NCI-H446 treated with DMSO at 0.1 percent for 48 hours (cell line): ENCODE measurements at regions not wholly inside any gene's neighbourhood (a gene's known extent, or its start where the extent isn't known, plus 50 kb on each side); places are given as distances from the start of the nearest gene placed in this dataset.
A peak's percentile ranks its signal among the peaks of the same experiment; 100 is the strongest.
"Not testable (repeated sequence)": the region's sequence is repeated elsewhere in the genome, so short reads cannot be mapped to it uniquely, and the experiment has no call there.

Experiments used
- DNase-seq: peaks from one replicate; lab custom pipeline; 2025; lab: John Stamatoyannopoulos, UW

DNA sequence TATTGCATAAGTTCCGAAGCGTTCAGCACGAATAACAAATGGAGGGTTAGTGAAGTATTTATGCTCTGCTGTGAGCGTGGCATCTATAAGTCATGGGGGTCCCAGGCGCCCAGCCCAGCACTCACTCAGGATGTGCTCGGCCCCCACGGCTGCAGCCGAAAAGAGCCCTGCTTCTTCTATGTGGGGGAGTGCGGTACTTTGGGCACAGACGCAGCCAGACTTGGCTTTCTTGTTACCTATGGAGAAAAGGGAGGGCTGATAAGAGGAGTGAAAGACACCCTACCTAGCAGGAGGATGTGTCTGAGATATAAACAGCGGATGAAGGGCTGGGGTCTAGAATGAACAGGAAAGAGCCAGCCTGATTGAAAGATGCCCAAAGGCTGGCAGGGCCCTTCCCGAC lies 51.4 kb downstream of the MRPL36 start:
- no peak for DNase-seq

DNA sequence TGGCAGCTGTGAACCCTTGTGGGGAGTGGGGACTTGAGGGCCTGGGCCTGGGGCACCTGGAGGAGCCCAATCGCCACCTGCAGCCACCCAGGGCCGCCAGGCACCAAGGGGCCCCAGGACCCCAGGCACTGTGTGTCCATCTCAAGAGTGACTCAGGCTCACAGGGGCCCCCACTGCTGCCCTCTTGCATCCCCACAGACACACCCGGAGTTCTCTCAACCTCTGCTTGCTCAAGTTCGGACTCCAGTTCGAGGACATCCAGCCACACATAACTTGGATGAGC lies 51.9 kb downstream of the MRPL36 start:
- no peak for DNase-seq

DNA sequence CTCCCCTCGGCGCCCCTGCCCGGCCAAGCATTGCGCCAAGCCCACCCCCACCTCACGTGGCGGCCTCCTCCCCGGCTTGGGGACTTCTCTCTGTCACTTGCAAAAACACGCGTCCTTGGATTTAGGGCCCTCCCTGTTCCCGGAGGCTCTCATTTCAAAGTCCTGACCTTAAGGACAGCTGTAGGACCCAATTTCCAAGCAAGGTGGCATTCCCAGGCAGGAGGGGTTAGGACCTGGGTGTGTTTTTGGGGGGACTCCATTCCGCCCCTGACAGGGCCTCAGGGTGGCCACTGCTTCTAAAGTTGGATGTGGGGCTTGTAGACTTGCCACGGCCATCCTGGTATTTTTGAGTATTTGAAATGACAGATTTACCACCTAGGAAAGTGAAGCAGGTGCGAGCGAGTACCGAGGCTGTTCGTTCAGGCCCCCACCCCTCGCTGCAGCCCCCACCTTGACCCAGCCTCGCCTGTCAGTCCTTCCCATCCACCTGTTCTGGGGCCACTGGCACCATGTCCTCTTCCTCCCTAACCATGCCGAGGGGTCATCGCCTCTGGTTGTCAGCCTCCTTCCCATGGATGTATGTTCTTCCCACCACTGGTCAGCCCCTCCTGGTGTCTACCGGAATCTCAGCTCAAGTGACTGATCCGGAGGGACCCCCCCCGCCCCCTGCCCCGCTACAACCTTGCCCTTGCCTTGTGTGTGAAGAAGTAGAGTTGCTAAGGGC lies 52.4 kb downstream of the MRPL36 start:
- no peak for DNase-seq

DNA sequence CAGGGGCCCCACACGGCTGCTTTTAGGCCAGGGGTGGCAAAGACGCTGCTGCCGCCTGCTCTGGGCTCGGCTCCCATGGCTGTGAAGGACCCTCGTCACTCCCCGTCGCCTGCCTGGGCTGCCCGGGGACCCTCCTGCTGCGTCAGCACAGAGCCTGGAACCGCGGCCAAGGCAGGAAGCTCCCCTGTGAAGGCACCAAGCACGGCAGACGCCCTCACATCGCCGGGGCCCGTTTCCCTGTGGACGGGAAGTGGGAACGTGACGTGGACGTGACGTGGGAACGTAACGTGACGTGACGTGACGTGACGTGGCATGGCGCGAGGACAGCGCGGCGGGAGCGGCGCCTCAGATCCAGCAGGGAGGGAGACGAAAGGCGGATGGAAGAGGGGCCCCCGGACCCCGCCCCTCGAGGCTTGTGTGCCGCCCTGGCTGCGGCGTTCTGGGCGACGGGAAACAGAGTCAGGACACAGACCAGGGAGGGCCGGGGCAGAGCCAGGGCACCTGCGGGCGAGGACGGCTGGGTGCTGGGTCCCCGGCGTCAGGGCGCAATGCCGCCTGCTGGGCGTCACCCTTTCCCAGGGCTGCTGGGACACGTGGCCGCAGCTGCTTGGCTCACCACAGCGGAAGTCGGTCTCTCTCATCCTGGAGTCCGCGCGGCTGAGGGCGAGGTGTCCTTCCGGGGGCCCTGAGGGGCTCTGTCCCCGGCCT lies 53.1 kb downstream of the MRPL36 start:
- DNase-seq, result peak; percentile 21

DNA sequence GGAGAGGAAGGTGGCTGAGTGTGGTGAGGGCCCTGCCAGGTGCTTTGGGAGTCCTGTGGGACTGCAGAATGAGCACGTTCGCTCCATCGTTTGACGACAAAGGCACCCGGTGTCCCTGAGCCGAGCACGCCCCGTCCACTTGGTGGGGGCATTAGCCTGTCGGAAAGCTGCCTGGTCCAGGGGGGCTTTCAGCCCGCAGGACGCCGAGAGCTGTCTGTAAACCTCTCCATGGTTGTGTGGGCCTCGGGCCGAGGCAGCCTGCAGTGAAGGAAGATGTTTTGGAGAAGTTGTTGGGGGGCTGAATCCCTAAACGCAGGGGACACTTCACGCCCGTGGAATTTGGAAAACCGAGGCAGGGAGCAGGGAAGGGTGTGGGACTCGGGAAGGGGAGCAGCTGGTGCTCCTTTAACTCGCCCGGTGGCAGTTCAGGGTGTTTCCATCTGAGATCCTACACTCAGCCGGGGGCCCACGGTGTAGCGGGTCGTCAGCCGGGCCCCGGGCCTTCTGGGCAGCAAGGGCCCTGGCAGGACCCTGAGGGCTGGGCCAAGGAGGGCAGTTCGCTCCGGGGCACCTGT lies 53.8 kb downstream of the MRPL36 start:
- no peak for DNase-seq

DNA sequence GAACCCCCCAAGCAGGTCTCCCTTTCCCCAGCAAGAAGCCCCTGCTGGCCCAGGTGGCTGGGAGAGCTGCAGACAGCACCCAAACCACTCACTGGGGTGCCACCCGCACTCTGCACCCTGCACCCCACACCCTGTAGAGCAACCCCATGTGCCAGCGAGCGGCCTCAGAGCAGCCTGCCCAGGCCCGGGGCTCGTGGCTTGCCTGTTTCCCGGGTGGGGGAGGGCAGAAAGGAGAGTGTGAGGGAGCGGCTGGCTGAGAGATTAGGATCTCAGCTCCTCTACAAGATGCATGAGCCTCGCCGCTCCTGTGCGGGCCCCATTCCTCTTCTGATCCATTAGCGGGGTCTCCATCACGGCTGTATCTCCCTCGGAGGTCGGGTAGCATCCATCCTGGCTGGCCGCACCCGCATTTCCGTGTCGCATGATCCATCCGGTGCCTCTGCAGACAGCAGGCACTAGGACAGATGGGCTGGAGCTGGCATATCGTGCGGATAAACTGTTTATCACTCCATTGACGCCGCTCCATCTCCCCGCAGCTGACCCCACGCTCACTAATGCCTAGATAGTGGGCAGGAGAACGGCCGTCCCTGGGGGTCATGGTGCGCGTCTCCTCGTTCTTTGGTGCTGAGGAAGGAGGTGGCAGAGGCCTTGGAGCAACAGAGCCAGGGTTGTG lies 54.4 kb downstream of the MRPL36 start:
- DNase-seq, result no peak

DNA sequence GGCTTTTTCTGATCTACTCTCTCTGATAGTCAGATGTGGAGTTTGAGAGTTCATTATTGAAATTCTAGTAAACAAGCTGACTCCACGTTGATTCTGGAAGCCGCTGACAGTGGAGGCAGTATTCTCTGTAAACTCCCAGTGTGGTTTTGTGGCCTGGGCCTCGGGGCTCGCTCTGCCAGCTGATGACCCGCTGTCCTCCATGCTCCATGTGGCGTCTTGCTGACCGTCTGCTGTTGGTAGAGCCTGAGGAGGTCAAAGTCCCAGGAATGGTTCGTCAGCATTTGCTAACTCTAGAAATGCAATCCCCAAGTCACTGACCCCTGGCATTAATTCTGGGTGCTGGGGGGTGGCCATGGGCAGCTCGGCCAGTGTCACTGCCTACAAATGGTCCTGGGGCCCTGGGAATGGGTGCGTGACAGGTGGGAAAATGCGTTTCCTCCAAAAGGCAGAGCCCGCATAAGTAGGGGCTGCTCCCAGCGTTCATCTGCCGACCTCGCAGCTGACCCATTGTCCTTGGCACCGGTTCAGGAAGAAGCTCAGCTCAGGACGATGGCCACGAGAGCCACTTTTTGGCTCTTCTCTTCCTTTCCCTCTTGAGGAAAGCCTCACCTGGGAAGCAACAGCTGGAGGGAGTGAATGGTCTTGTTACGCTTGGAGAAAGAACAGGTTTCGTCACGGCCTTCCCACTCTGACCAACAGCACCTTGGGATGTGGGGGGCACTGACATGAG lies 55.1 kb downstream of the MRPL36 start:
- DNase-seq, result no peak

DNA sequence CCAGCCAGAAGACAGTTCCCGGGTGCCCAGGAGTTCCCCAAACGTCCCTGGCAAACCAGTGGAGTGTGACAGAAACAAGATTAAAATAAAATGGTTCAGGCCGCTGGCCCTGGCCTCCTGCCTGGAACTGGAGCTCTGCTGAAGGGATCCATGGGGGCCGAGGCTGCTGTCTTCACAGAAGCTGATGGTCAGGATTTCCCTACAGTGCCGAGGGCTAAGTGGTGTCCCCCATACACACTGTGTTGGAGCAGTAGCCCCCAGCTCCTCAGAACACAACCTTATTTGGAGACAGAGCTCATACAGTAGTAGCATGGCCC lies 55.9 kb downstream of the MRPL36 start:
- no peak for DNase-seq

DNA sequence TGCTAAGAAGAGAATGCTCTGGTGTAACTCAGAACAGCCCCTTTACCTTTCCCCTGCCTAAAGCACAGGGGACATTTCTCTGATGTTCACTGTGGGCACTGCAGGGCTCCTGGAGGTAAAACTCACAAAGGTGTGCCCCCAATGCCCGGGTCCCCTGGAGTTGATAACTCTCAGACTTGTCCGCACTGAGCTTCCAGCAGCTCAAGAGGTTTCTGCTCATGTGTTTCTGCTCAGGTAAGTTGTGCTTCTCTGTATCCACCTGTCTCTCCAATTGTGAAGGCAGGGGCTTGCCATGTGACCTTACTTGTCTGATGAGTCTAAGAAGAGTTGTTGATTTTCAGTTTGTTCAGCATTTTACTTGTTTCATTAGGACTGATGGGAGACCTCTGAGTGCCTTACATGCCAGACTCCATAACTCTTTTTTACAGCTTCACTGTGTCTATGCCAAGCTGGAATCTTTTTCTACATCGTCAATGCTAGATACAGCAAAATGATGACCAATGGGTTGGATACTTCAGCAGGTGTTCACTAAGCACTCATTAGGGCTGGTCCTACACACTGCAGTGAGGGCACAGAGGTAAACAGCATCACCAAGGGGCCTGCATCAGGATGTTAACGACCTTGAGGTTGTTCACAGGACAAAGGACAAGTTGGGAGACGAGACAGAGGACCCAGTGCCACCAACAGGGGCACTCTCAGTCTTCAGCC lies 56.4 kb downstream of the MRPL36 start:
- no peak for DNase-seq

DNA sequence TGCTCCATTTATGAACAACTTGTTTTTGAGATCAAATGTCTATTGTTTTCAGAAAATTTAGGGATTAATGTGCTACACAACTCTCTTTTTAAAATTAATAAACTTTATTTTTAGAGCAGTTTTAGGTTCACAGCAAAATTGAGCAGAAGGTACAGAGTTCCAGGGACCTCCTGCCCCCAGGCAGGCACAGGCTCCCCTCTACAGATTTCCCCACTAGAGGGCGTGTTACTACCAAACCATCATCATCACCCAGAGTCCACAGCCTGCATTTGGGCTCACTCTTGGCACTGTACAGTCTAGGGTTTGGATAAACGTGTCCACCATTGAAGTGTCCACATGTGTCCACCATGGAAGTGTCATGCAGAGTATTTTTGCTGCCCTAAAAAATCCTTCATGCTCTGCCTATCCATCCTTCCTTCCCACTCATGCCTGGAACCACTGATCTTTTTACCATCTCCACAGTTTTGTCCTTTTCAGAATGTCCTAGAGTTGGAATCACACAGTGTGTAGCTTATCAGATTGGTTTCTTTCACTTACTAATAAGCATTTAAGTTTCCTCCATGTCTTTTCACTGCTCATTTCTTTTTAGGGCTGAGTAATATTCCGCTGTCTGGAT lies 61.7 kb downstream of the MRPL36 start:
- DNase-seq, result no peak

DNA sequence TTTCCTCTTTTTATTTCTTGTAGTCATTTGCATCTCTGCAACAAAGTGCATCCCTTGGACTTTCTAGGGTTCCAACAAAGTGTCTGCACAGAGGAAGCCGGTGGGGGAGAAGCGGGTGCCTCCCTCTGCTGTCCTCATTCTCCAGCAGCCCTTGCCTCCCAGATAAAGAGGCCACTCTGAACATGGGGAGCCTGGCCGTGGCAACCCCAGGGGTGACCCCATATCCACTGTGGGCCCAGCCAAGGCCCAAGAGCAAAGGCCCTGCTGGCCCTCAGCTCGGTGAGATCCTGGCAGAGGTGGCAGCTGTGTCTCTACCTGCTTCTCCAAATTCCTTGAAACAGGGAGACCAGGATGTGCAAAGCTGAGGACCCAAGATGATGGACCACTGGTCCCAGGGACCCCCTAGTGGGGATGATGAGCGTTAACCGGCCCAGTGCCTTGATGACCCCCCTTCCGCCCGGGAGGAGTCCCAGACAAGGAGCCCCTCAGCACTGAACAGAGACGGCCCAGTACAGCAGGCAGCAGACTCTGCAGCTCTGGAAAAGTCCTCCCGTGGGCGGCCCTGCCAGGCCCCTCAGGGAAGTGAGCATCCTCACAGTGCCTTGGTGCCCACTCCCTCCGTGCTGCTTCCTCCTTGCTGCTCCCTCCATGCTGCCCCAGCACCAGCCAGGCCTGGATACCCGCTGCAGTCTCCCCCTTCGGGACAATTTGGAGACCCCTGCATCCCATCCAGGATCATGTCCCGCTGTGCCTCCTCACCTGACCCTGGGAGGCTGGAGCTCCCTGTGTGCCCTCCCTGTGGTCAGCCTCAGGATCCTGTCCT lies 62.5 kb downstream of the MRPL36 start:
- DNase-seq, result no peak

DNA sequence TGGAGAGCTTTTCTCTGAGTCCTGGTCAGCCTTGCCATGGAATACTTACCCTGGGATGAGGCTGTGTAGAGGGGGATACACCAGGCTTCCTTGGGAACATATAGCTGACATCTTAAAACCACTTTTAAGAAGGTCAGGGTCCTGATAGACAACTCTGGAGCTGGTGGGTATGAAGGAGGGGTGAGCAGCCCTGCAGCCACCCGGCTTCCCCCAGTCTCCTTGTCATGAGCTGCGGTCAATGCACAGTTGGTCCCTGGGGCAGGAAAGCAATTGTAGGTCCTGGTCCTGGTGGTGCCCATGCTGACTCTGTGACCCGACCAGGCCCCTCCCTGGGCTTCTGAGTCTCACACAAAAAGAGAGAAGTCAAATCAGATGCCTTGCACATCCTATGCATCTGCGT lies 63.6 kb downstream of the MRPL36 start:
- no peak for DNase-seq

DNA sequence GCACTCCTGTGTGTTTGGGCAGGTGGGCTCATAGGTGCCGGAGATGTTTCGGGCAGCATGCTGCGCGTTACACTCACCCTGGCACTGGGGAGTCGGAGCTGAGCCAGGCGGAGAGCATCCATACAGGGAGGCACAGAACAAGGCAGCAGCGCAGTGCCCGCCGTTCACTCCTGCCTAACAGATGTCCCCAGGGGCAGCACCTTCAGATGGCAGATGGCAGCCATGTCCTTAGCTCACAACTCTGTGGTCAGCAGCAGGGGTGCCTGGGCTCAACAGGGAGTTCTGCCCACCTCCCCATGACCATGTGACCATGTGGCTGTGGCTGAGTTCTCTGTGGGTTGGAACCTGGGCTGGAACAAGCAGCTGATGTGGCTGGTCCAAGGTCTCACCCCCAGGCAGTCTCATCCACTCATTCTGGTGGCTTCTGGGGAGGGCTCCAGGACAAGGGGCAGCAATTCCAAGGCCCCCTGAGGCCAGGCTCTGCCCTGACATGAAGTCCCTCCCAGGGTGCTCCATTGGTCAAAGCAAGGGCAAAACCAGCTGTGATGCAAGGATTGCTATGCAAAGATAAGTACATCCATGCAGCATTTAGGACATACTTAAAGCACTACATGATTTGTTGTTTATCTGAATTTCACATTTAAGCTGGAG lies 64.2 kb downstream of the MRPL36 start:
- no peak for DNase-seq

DNA sequence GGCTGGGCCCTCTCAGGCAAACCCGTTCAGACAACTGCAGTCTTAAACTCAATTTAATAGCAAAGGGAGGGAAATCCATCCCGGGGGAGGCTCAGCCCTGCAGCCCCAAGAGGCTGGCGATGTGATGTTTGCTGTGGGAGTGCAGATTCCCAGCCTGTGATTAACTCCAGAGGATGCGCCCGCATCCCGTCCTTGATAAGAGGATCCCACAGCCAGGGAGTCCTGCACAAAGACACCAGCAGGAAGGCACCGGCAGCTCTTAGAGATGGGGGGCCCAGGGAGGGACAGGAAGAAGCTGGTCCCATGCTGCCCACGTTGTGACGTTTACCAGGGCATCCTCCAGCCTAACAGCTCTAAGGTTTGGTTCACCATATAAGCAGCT lies 64.7 kb downstream of the MRPL36 start:
- DNase-seq, result no peak

DNA sequence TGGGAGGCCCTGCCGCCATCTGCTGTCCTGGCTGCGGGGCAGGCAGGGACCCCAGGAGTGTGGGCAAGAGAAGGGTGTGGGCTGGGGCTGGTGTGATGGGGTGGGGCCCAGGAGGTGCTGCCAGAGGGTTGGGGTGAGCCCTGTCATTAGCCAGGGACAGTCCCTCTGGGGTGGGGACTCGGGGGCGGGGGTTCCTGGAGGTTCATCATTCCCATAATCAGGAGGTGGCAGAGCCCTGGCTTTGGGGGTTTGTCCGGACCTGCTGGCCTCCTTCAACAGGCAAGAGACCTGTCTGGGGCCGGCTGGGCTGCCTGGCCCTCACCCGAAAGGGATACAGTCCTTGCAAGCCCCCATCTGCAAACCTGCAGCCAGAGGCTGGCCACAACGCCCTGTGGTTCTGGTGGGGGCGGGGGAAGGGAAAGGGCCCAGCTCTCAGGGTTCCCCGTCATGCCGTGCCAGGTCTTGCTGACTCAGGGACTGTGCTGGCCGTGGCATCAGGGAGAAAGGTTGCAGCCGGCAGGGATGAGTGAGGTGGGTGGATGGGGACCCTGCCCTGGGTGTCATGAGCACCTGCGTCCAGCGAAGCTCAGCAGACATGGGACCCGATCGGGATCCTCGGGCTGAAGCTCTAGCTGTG lies 65.2 kb downstream of the MRPL36 start:
- DNase-seq, result no peak

DNA sequence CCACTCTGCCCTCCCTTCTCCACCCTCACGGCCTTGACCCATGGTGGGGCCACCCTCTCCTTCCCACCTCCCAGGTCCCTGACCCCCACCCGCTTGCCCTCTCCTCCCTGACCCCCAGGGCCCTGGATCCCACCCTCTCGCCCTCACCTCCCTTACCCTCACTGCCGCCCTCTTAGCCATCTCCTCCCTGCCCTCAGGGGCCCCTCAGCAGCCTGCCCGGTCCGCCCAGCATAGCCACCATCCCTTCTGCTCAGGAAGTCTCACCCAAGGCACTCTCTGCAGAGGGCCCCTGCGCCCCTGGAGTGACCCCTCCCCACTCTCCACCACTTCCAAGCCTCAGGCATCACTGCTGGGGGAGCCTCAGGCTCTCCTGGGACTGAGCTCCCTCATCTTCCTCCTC lies 66.3 kb downstream of the MRPL36 start:
- no peak for DNase-seq

DNA sequence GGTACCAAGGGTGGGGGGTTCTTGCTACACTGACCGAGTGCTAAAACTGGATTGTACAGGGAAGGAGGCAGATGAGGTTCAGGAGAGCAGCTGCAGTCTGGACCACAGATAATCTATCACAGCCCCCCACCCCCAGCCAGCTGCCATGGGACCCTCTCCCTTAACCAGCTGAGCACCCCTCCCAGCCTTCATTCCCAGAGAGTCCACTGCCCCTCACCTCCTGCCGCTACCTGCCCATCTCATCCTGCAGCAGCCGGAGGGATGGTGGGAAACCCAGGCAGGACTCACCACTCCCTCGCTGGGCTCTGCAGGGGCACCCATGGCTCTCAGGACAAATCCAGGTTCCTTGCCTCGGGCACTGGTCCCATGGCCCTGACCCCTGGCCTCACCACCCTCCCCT lies 66.7 kb downstream of the MRPL36 start:
- DNase-seq, result no peak

DNA sequence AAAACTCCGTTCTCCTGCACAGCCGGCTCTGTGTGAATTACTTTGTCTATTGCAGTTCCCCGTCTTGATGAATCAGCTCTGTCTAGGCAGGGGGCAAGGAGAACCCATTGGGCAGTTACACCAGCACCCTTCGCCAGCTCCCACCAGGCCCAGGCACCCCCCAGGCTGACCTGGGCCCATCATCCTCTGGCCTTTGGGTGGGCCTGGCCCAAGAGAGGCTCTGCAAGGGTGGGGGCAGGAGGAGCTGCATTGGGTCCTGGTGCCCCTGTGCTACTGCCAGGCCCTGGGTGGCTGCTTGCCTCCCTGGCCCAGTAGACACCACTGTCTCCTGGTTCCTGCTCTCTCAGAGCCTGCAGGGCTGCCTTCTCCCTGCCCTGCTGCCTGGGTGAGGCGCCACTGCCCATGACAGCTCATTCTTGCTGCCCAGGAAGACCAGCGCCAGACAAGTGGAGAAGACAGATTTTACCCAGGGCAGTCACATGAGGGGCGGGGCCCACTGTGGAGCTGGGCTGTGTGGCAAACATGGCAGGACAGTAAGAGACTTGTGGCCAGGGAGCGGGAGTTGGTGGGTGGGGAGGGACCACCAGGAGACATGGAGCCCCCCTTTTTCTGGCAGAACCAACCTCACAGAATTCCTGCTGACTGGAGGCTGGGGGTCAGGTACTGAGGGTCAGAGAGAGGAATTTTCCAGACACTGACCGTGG lies 67.2 kb downstream of the MRPL36 start:
- no peak for DNase-seq

DNA sequence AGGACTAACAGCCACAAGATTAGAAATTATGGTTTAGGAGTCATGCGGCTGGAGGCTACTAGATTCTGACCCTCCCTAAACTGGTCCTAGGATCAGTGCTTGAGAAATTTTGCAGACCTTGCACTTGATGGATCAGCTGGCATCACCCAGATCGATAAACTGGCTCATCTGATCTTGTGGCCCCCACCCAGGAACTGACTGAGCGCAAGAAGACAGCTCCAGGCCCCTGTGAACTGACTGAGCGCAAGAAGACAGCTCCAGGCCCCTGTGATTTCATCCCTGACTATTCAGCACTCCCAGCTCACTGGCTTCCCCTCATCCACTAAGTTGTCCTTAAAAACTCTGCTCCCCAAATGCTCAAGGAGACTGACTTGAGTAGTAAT lies 67.8 kb downstream of the MRPL36 start:
- not testable (repeated sequence) for DNase-seq
